ENCODE measurements at regions not wholly inside any gene's neighbourhood (a gene's known extent, or its start where the extent isn't known, plus 50 kb on each side); places are given as distances from the start of the nearest gene placed in this dataset.

GRCh38 chr16:66013486-66013885 lies 353.0 kb upstream of the CDH5 start:
- no peak for DNase-seq (ENCODE audit: low spot score)

GRCh38 chr16:66008136-66008535 lies 358.4 kb upstream of the CDH5 start:
- no peak for DNase-seq (ENCODE audit: low spot score)

GRCh38 chr16:66007717-66008116 lies 358.8 kb upstream of the CDH5 start:
- no peak for DNase-seq (ENCODE audit: low spot score)

- DNase-seq (ENCODE audit: low spot score), result no peak
These were observed 360.0 kb upstream of the CDH5 start for GRCh38 chr16:66006485-66006884.

- DNase-seq (ENCODE audit: low spot score), result no peak
These were observed 361.8 kb upstream of the CDH5 start for GRCh38 chr16:66004699-66005098.

GRCh38 chr16:66003201-66003600 lies 363.3 kb upstream of the CDH5 start:
- DNase-seq (ENCODE audit: low spot score), result no peak

- DNase-seq (ENCODE audit: low spot score), result no peak
These were observed 363.9 kb upstream of the CDH5 start for GRCh38 chr16:66002601-66003000.

- DNase-seq (ENCODE audit: low spot score), result no peak
These were observed 365.1 kb upstream of the CDH5 start for GRCh38 chr16:66001432-66001831.

GRCh38 chr16:65998443-65998842 lies 368.0 kb upstream of the CDH5 start:
- DNase-seq (ENCODE audit: low spot score), result no peak

GRCh38 chr16:65994291-65994690 lies 372.2 kb upstream of the CDH5 start:
- no peak for DNase-seq (ENCODE audit: low spot score)

GRCh38 chr16:65991149-65991701 lies 375.3 kb upstream of the CDH5 start:
- no peak for DNase-seq (ENCODE audit: low spot score)

GRCh38 chr16:65989861-65990604 lies 376.5 kb upstream of the CDH5 start:
- DNase-seq (ENCODE audit: low spot score), result no peak

- no peak for DNase-seq (ENCODE audit: low spot score)
These were observed 378.4 kb upstream of the CDH5 start for GRCh38 chr16:65988024-65988595.

GRCh38 chr16:65984296-65984695 lies 382.2 kb upstream of the CDH5 start:
- no peak for DNase-seq (ENCODE audit: low spot score)

- DNase-seq (ENCODE audit: low spot score), result no peak
These were observed 385.4 kb upstream of the CDH5 start for GRCh38 chr16:65981057-65981456.

- DNase-seq (ENCODE audit: low spot score), result no peak
These were observed 391.3 kb upstream of the CDH5 start for GRCh38 chr16:65975049-65975708.

- DNase-seq (ENCODE audit: low spot score), result no peak
These were observed 399.1 kb upstream of the CDH5 start for GRCh38 chr16:65967376-65967775.

- DNase-seq (ENCODE audit: low spot score), result no peak
These were observed 400.9 kb upstream of the CDH5 start for GRCh38 chr16:65965628-65966027.

- no peak for DNase-seq (ENCODE audit: low spot score)
These were observed 401.7 kb upstream of the CDH5 start for GRCh38 chr16:65964752-65965151.

- DNase-seq (ENCODE audit: low spot score), result no peak
These were observed 404.9 kb upstream of the CDH5 start for GRCh38 chr16:65961476-65962143.

GRCh38 chr16:65959983-65960382 lies 406.5 kb upstream of the CDH5 start:
- no peak for DNase-seq (ENCODE audit: low spot score)

- DNase-seq (ENCODE audit: low spot score), result no peak
These were observed 408.4 kb upstream of the CDH5 start for GRCh38 chr16:65958086-65958485.

GRCh38 chr16:65956100-65956499 lies 410.4 kb upstream of the CDH5 start:
- DNase-seq (ENCODE audit: low spot score), result no peak
